Ishikawa (cell line): ENCODE measurements at regions not wholly inside any gene's neighbourhood (a gene's known extent, or its start where the extent isn't known, plus 50 kb on each side); places are given as distances from the start of the nearest gene placed in this dataset.

Experiments
- EP300 ChIP-seq: IDR thresholded peaks from 2 replicates; pipeline ENCODE4 v1.6.1; 2012; ENCODE audit warnings: borderline replicate concordance
- FOXM1 ChIP-seq: IDR thresholded peaks from 2 replicates; pipeline ENCODE4 v1.6.1; 2012; ENCODE audit warnings: low read depth, borderline replicate concordance
- NFIC ChIP-seq: IDR thresholded peaks from 2 replicates; pipeline ENCODE4 v1.6.1; 2012
- RAD21 ChIP-seq: IDR thresholded peaks from 2 replicates; pipeline ENCODE4 v1.6.1; 2012; ENCODE audit warnings: low read depth
- REST ChIP-seq: IDR thresholded peaks from 2 replicates; pipeline ENCODE4 v1.6.1; 2012; ENCODE audit warnings: low read depth, mild to moderate bottlenecking
- TAF1 ChIP-seq: IDR thresholded peaks from 2 replicates; pipeline ENCODE4 v1.6.1; 2012; ENCODE audit warnings: low read depth, mild to moderate bottlenecking
- TEAD4 ChIP-seq: IDR thresholded peaks from 2 replicates; pipeline ENCODE4 v1.6.1; 2012
- YY1 ChIP-seq: IDR thresholded peaks from 2 replicates; pipeline ENCODE4 v1.6.1; 2012; ENCODE audit warnings: low read depth
- ZBTB7A ChIP-seq: IDR thresholded peaks from 2 replicates; pipeline ENCODE4 v1.6.1; 2012; ENCODE audit warnings: low read depth
- TF ChIP-seq, protein P1 (sequence below): IDR thresholded peaks from 2 replicates; pipeline ENCODE4 v1.6.1; 2012
- TF ChIP-seq, protein P2 (sequence below): IDR thresholded peaks from 2 replicates; pipeline ENCODE4 v1.6.1; 2012

DNA sequence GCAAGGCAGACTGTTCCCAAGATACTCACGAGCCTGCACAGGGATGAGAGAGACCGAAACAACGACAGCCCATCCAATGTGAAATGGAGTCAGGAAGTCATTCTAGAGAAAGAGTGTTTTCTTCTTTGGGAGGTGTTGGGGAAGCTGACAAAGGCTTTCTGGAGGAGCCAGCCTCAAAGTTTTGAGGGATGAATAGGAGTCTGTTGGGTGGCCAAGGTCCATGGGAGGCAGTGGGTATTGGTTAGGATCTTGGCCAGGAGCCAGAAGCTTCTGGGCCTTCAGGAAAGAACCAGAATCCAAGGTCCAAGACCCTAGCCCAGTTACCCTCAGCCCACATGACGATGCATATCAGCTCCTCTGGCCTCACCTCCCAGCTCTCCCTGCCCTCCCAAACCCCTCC is 59.9 kb upstream of the SHISAL1 start:
- no peak for TF ChIP-seq FOXM1
- TF ChIP-seq EP300, result no peak
- TF ChIP-seq TAF1, result no peak
- no peak for TF ChIP-seq RAD21
- no peak for TF ChIP-seq YY1
- no peak for TF ChIP-seq ZBTB7A
- TF ChIP-seq REST, result no peak
- TF ChIP-seq, protein P1, sequence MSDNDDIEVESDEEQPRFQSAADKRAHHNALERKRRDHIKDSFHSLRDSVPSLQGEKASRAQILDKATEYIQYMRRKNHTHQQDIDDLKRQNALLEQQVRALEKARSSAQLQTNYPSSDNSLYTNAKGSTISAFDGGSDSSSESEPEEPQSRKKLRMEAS, result no peak
- no peak for TF ChIP-seq TEAD4
- TF ChIP-seq, protein P2, sequence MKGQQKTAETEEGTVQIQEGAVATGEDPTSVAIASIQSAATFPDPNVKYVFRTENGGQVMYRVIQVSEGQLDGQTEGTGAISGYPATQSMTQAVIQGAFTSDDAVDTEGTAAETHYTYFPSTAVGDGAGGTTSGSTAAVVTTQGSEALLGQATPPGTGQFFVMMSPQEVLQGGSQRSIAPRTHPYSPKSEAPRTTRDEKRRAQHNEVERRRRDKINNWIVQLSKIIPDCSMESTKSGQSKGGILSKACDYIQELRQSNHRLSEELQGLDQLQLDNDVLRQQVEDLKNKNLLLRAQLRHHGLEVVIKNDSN, result no peak
- no peak for TF ChIP-seq NFIC
